Type B pancreatic cell (in vitro differentiated cells): ENCODE measurements at regions not wholly inside any gene's neighbourhood (a gene's known extent, or its start where the extent isn't known, plus 50 kb on each side); places are given as distances from the start of the nearest gene placed in this dataset.

Experiments used
- DNase-seq: peaks from one replicate; pipeline ENCODE4 v3.0.0; 2021; ENCODE audit warnings: mixed read lengths; ENCODE audit not compliant: unreplicated experiment; ENCODE audit errors: extremely low spot score
- H3K27ac Mint-ChIP-seq: 2 replicates; pipeline ENCODE4 v1.8.0; 2021; ENCODE audit warnings: mild to moderate bottlenecking, mixed read lengths
- H3K27me3 Mint-ChIP-seq: 2 replicates; pipeline ENCODE4 v1.8.0; 2021; ENCODE audit warnings: mixed read lengths
- H3K36me3 Mint-ChIP-seq: 2 replicates; pipeline ENCODE4 v1.8.0; 2021; ENCODE audit warnings: mixed read lengths
- H3K4me1 Mint-ChIP-seq: one replicate; pipeline ENCODE4 v1.8.0; 2021; ENCODE audit warnings: mixed read lengths; ENCODE audit not compliant: unreplicated experiment
- H3K4me3 Mint-ChIP-seq: 2 replicates; pipeline ENCODE4 v1.8.0; 2021; ENCODE audit warnings: mild to moderate bottlenecking, mixed read lengths
- H3K9me3 Mint-ChIP-seq: 2 replicates; pipeline ENCODE4 v1.8.0; 2021; ENCODE audit warnings: mixed read lengths
- CTCF ChIP-seq: fragments of 200-600 bp; sonication (generic); conservative IDR thresholded peaks from 2 replicates; pipeline ENCODE4 v1.5.0; 2021; ENCODE audit warnings: antibody characterized with exemption, mild to moderate bottlenecking

GRCh38 chr13:29706923-29707322 is 111.4 kb upstream of the SLC7A1 start:
- no peak for TF ChIP-seq CTCF
- no peaks in the 10 kb centered on the region for H3K36me3 Mint-ChIP-seq
- no peak overlapping the region for H3K27ac Mint-ChIP-seq
- H3K4me3 Mint-ChIP-seq = no peak overlapping the region
- DNase-seq = no peak
- H3K4me1 Mint-ChIP-seq = peaks cover 23% of the 10 kb centered on the region
- peaks cover 10% of the 10 kb centered on the region for H3K9me3 Mint-ChIP-seq
- H3K27me3 Mint-ChIP-seq = peaks cover 12% of the 10 kb centered on the region

GRCh38 chr13:29704648-29705047 is 109.2 kb upstream of the SLC7A1 start:
- no peak for DNase-seq
- no peaks in the 10 kb centered on the region for H3K36me3 Mint-ChIP-seq

GRCh38 chr13:29703421-29703820 is 107.9 kb upstream of the SLC7A1 start:
- Mint-ChIP-seq H3K4me1 (peaks cover 4% of the 10 kb centered on the region), H3K9me3 (peaks cover 10% of the 10 kb centered on the region), H3K27me3 (peaks cover 3% of the 10 kb centered on the region), H3K36me3 (no peaks in the 10 kb centered on the region), H3K27ac (no peak overlapping the region), H3K4me3 (no peak overlapping the region)
- no peak for DNase-seq
- TF ChIP-seq CTCF = no peak

More at GRCh38 chr13:29704648-29705047, 109.2 kb upstream of the SLC7A1 start:
- no peak overlapping the region for H3K4me3 Mint-ChIP-seq
- peaks cover 8% of the 10 kb centered on the region for H3K27me3 Mint-ChIP-seq
- H3K4me1 Mint-ChIP-seq = peaks cover 12% of the 10 kb centered on the region
- no peak overlapping the region for H3K27ac Mint-ChIP-seq
- TF ChIP-seq CTCF = no peak
- peaks cover 10% of the 10 kb centered on the region for H3K9me3 Mint-ChIP-seq

GRCh38 chr13:29702912-29703351 is 107.4 kb upstream of the SLC7A1 start:
- Mint-ChIP-seq H3K4me3 (no peak overlapping the region), H3K9me3 (peaks cover 10% of the 10 kb centered on the region), H3K36me3 (no peaks in the 10 kb centered on the region), H3K27ac (no peak overlapping the region), H3K4me1 (peaks cover 4% of the 10 kb centered on the region), H3K27me3 (peaks cover 3% of the 10 kb centered on the region)
- TF ChIP-seq CTCF = no peak
- no peak for DNase-seq

- H3K4me1 Mint-ChIP-seq = peaks cover 6% of the 10 kb centered on the region
- no peaks in the 10 kb centered on the region for H3K9me3 Mint-ChIP-seq
- TF ChIP-seq CTCF = no peak
- no peak overlapping the region for H3K4me3 Mint-ChIP-seq
- H3K27me3 Mint-ChIP-seq = no peaks in the 10 kb centered on the region
- no peaks in the 10 kb centered on the region for H3K36me3 Mint-ChIP-seq
- H3K27ac Mint-ChIP-seq = no peak overlapping the region
- no peak for DNase-seq
Measured at GRCh38 chr13:29698106-29698505, 102.6 kb upstream of the SLC7A1 start.

- no peak for TF ChIP-seq CTCF
- no peaks in the 10 kb centered on the region for H3K36me3 Mint-ChIP-seq
- H3K4me1 Mint-ChIP-seq = peaks cover 5% of the 10 kb centered on the region
- DNase-seq = no peak
- H3K9me3 Mint-ChIP-seq = no peaks in the 10 kb centered on the region
- no peaks in the 10 kb centered on the region for H3K27me3 Mint-ChIP-seq
- no peak overlapping the region for H3K27ac Mint-ChIP-seq
- H3K4me3 Mint-ChIP-seq = no peak overlapping the region
Measured at GRCh38 chr13:29696606-29697005, 101.1 kb upstream of the SLC7A1 start.
